HG03439 (cell line): ENCODE measurements at regions not wholly inside any gene's neighbourhood (a gene's known extent, or its start where the extent isn't known, plus 50 kb on each side); places are given as distances from the start of the nearest gene placed in this dataset.

Experiments
- ATAC-seq: cut with Tn5 transposase; IDR thresholded peaks from one replicate; pipeline ENCODE4 v1.9.1; 2021; ENCODE audit warnings: mild to moderate bottlenecking, moderate library complexity; ENCODE audit not compliant: unreplicated experiment

DNA sequence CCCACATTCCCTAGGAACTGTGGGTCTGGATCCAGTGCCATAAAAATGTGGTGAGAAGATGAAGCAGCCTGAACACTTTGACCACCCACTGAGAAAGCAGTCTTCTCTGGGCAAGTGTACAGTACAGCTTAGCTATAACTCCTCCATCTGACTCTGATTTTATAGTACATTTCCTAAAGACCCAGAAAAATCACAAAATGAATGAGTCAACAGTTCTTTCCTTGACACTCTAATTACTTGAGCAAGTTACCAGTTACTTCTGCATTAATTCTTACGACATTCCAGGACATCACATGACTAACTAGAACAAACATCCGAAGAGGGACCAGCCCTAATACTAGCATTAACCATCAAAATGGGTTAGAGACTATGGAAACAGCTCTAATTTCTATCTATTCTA lies 148.1 kb upstream of the PEX5L start:
- no peak for ATAC-seq

DNA sequence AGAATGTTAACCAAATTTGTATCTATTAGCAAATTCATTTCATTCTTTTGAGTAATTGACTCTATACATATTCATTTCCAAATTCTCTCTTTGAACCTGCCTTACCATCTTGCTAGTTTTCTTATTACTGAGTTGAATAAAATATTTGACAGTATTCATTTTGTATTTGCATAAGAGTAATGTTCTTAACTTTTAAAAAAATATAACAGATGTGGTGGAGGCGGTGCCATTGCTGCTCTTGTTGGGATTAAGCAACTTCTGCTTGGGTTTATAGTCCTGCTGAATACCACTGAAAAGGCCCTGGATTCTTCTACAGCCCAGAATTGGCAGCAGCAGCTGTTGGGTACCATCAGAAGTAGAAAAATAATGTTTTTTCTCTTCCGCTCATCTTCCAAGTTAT lies 148.9 kb upstream of the PEX5L start:
- ATAC-seq, result no peak

GRCh38 chr3:180188512-180189309 lies 152.0 kb upstream of the PEX5L start:
- ATAC-seq, result peak; percentile 69

- no peak for ATAC-seq
These were observed 152.5 kb upstream of the PEX5L start for GRCh38 chr3:180189310-180189648.

- no peak for ATAC-seq
These were observed 159.9 kb upstream of the PEX5L start for GRCh38 chr3:180196658-180197057.

- ATAC-seq, result no peak
These were observed 162.8 kb upstream of the PEX5L start for GRCh38 chr3:180199417-180199995.

DNA sequence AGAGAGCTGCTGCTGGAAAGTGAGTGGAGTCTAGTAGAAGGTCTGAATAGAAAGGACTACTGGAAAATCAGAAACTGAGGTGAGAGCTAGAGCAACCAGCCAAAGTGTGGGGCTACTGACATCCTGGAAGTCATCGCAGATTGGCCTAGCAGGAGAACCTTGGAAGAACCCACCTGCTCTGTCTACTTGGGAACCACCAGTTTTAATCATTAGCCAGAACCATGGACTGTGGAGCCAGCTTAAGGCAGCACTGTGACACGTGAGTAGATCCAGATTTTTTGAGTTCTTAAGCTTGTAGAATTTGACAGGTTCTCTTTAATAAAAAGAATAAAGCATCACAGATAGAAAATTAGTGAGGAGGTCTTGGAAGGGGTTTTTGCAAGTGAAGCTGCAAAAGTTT lies 179.1 kb upstream of the PEX5L start:
- ATAC-seq, result no peak

DNA sequence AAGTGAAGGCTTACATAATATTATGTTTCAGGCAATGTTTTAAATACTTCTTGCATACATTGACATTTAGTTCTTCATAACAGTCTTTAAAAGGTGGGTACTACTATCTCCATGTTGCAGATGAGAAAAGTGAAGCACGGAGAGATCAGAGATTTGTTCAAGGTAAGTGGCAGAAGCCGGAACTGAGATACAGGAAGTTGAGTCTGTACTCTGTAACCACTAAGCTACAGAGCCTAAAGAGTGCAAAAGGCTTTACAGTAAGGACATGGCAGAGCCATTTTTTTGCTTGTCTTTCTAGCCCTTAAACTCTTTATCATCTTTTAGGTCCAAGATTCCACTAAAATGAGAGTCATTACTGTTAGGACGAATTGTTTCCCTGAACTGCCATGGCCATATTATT lies 186.5 kb upstream of the PEX5L start:
- ATAC-seq, result no peak

GRCh38 chr3:180229113-180229512 lies 192.4 kb upstream of the PEX5L start:
- no peak for ATAC-seq

- no peak for ATAC-seq
These were observed 203.2 kb upstream of the PEX5L start for GRCh38 chr3:180239939-180240338.

DNA sequence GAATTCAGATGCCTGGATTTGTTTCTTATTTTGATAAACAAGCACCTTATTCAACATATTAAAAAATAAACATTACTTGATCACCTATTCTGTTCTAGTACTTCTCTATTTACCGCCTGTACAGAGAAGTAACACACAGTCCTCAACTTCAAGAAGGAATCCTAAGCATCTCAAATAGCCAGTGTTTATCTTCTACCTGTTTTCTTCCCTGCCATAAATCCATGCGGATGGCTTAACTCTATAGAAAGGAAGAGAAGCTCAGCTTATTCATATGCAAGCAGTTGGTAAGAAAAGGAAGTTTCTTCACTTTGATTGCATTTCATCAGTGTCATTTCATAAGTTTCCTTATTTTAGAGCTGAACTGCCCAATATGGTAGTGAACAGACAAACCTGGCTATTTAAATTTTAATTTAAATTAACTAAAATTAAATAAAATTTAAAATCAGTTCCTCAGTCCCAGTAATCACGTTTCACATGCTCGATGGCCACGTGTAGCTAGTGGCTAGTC lies 210.0 kb upstream of the PEX5L start:
- ATAC-seq, result no peak

DNA sequence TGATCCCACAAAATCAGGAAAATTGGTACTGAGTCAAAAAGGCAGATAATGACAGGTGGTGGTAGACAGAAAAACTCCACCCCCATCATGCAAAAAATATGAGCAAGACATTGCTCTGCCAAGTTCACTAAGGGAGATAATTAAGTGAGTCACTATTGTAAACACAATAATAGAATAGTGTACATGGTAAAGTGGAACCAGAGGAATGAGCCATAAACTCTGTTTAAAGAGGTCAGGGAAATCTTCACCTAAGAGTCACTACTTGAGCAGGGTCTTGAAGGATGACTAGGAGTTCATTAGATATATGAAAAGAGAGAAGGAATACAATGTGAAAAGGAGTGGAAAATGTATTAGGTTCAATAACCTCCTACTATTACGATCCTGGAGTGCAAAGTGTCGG lies 213.4 kb upstream of the PEX5L start:
- ATAC-seq, result no peak

- ATAC-seq, result no peak
These were observed 215.9 kb upstream of the PEX5L start for GRCh38 chr3:180252683-180253082.

- no peak for ATAC-seq
These were observed 216.5 kb upstream of the PEX5L start for GRCh38 chr3:180253283-180253682.

DNA sequence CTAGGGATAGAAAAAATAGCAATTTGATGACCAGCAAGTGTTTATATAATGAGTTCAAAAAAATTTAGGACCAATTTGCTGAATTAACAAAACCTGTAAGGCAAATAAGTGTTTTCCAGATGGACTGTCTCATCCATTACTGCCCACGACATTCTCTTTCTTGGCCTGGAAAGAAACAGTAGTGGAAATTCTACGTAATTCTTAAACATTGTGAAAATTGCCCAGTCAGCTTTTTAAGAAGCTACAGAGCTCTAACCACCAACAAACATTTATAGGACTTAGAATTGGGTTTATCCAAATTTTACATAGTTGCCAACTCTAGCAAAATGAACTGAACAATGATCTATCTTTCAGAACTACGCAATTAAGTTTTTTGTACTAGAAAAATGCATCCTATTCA lies 227.7 kb upstream of the PEX5L start:
- no peak for ATAC-seq

GRCh38 chr3:180265551-180265950 lies 228.8 kb upstream of the PEX5L start:
- ATAC-seq, result no peak

DNA sequence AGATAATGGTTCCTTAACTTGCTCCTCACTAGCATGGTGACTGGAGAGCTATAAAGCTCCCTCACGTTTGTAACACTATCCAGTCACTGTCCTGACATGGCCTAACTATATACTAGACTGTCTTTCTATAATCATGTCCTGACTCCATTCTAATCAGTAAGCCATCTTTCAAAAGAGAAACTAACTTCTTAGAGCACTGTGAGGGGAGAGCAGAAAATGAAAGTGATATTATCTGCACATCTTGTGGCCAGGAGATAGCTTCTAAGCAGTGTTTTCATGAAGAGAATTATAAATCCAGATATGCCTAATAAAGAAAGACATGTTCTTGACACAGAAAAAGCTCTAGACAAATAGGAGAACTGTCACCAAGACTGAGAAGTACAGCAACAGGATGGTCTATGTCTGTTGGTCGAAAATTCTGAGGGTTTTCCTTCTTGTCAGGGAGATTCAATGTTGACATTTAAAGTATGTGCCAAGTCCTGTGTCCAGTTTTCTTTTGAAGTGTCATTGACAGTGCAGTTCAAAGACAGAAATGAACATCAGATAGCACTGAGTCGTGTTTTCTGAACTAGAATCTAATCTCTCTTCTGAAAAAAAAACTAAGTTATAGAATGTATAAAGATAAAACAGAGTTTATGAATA lies 230.6 kb upstream of the PEX5L start:
- ATAC-seq, result peak; percentile 98

DNA sequence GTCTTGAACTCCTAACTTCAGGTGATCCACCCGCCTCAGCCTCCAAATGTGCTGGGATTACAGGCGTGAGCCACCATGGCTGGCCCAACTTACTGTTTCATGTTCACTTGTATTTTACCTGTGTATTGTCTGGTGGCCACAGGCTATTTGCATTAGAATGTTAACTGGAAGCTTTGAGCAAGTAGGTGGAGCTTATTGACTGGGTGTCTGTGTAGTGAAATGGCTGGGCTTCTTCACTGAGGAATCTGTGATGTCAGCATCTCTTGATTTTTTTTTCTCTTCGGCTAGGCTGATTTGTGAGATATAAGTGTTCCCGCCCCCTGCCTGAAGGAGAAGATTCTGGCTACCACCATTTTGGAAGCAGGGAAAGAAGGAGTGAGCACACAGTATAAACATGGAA lies 237.8 kb upstream of the PEX5L start:
- ATAC-seq, result no peak

DNA sequence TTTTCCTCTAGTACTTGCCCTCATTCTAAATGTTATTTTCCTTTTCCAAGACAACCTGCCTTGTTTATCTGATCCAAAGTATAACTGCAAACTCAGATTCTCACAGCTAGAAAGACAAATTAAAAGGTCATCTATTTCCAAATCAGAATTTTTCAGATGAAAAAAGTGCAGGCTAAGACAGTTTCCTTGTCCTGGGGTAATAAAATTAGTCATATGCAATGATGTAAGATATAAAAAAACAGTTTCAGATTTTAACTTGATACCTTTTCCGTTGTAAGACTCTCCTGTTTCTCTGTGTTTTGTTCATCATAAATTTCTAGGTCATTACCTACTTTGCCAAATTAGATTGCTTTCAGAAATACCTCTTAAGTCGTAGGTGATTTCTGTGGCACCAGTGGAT lies 238.4 kb upstream of the PEX5L start:
- no peak for ATAC-seq

- no peak for ATAC-seq
These were observed 240.3 kb upstream of the PEX5L start for GRCh38 chr3:180277041-180277440.

DNA sequence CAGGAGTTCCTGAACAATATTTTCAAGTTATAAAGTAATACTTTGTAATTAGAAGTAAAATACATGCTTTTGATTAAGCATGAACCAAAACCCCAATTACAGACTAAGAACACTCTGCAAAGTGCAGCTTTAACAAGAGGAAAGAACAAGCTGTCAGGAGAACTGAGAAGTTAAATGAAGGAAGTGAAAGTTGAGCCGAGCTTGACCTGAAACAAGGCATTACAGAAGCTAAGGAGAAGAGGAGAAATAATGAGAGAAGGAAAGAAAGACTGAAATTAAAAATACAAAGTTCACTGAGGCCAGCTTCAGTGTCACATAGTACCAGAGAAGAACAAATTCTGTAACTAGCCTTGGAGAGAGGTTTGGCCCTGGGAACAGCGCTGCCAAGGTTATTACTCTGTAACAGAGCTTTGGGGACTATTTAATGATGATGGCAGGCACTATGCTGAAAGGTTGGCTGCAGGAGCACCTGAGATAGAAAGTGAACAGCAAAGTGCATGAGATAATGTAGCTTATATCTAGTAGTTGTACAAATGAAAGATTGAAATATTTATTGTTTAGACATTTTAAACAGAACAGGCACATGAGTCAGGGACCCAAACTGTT lies 241.9 kb upstream of the PEX5L start:
- ATAC-seq, result peak; percentile 87

- ATAC-seq, result no peak
These were observed 243.8 kb upstream of the PEX5L start for GRCh38 chr3:180280555-180280954.
